ENCODE measurements at regions not wholly inside any gene's neighbourhood (a gene's known extent, or its start where the extent isn't known, plus 50 kb on each side); places are given as distances from the start of the nearest gene placed in this dataset.
A peak's percentile ranks its signal among the peaks of the same experiment; 100 is the strongest.

GRCh38 chr3:187969581-187969950, 184.4 kb upstream of the LPP start:
- DNase-seq: no peak
- no peak for ATAC-seq (ENCODE audit: low read depth)
- Mint-ChIP-seq H3K4me3 (no peak overlapping the region), H3K9me3 (ENCODE audit: insufficient read depth) (no peaks in the 10 kb centered on the region), H3K4me1 (peaks cover 42% of the 10 kb centered on the region), H3K27me3 (peaks cover 34% of the 10 kb centered on the region), H3K27ac (peak overlapping the region; percentile 4)
- Histone ChIP-seq H3K27ac (ENCODE audit: low read length in 2 of 2) (no peak overlapping the region), H3K9me3 (ENCODE audit: control extremely low read depth in 1 of 3, control insufficient read depth in 2 of 3, insufficient read depth in 1 of 3, low read length in 2 of 3) (no peaks in the 10 kb centered on the region), H3K4me1 (ENCODE audit: control insufficient read depth in 2 of 2, insufficient read depth in 2 of 2, low read length in 2 of 2) (peaks cover 31 to 37% of the 10 kb centered on the region in 2 donors), H3K79me2 (ENCODE audit: control insufficient read depth, insufficient read depth, low read length) (no peaks in the 10 kb centered on the region), H2AFZ (ENCODE audit: insufficient read depth, low read depth, low read length, poor library complexity, severe bottlenecking) (no peak overlapping the region), H3K27me3 (replicated peaks in 1 of 4; ENCODE audit: control extremely low read depth in 1 of 4, control insufficient read depth in 3 of 4, insufficient read depth in 4 of 4, low read length in 3 of 4) (peaks cover 0 to 28% (median 15%) of the 10 kb centered on the region in 4 experiments), H3K4me3 (ENCODE audit: control extremely low read depth in 1 of 5, extremely low read depth in 1 of 5, insufficient read depth in 1 of 5, low read depth in 2 of 5, low read length in 4 of 5) (no peak overlapping the region), H3K36me3 (replicated peaks in 1 of 2; ENCODE audit: control extremely low read depth in 1 of 2, control insufficient read depth in 1 of 2, extremely low read depth in 1 of 2, insufficient read depth in 2 of 2, low read length in 1 of 2) (no peaks in the 10 kb centered on the region), H3K9ac (ENCODE audit: low read length) (no peak overlapping the region), H3K4me2 (replicated peaks; ENCODE audit: low read depth, low read length, poor library complexity, severe bottlenecking) (no peak overlapping the region), H4K20me1 (ENCODE audit: control insufficient read depth, insufficient read depth, low read length, poor library complexity, severe bottlenecking) (no peaks in the 10 kb centered on the region)
- ChIA-PET CTCF (interaction anchor here (0.7 kb wide), 1 partner anchor 1319 kb away, joined by 3 read pairs; no protein-coding TSS in a partner anchor), POLR2A (no interaction called here)
- intact Hi-C loops (cut with micrococcal nuclease): no loop called here
- TF ChIP-seq EZH2 (IDR thresholded peaks at IDR 0.05; ENCODE audit: borderline replicate concordance, insufficient read depth, low read depth, low read length, poor library complexity, severe bottlenecking) (no peak), CTCF (IDR thresholded peaks at IDR 0.05) (no peak)
- 0% methylated on average over 2 of the region's 3 CpGs for WGBS (ENCODE audit: insufficient coverage)

DNA sequence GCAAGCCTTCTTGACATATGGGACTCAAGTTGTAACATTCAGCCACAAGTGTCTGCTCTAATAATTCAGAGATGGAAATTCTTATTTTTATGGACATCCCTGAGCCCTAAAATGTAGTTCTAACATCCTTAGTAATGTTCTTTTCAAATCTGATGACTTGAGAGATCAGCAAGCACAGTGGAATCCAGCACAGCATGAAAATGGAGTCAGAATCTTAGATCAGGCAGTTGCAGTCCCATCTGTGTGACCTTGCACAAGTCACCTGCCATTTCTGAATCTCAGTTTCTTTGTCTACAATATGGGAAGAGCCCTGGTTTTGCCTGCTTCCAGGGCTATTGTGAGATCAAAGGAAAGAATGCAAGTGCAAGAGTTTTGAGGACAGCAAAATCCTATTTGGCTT, 183.9 kb upstream of the LPP start:
- H3K27me3 Mint-ChIP-seq: peaks cover 39% of the 10 kb centered on the region
- Histone ChIP-seq H3K9ac (ENCODE audit: low read length) (no peak overlapping the region), H4K20me1 (ENCODE audit: control insufficient read depth, insufficient read depth, low read length, poor library complexity, severe bottlenecking) (no peaks in the 10 kb centered on the region), H3K9me3 (ENCODE audit: control extremely low read depth in 1 of 3, control insufficient read depth in 2 of 3, insufficient read depth in 1 of 3, low read length in 2 of 3) (no peaks in the 10 kb centered on the region), H3K27ac (ENCODE audit: low read length in 2 of 2) (no peak overlapping the region), H2AFZ (ENCODE audit: insufficient read depth, low read depth, low read length, poor library complexity, severe bottlenecking) (no peak overlapping the region), H3K36me3 (replicated peaks in 1 of 2; ENCODE audit: control extremely low read depth in 1 of 2, control insufficient read depth in 1 of 2, extremely low read depth in 1 of 2, insufficient read depth in 2 of 2, low read length in 1 of 2) (no peaks in the 10 kb centered on the region), H3K79me2 (ENCODE audit: control insufficient read depth, insufficient read depth, low read length) (no peaks in the 10 kb centered on the region), H3K4me1 (ENCODE audit: control insufficient read depth in 2 of 2, insufficient read depth in 2 of 2, low read length in 2 of 2) (peaks cover 36 to 42% of the 10 kb centered on the region in 2 donors), H3K27me3 (replicated peaks in 1 of 4; ENCODE audit: control extremely low read depth in 1 of 4, control insufficient read depth in 3 of 4, insufficient read depth in 4 of 4, low read length in 3 of 4) (peaks cover 0 to 26% (median 14%) of the 10 kb centered on the region in 4 experiments), H3K4me2 (replicated peaks; ENCODE audit: low read depth, low read length, poor library complexity, severe bottlenecking) (no peak overlapping the region), H3K4me3 (ENCODE audit: control extremely low read depth in 1 of 5, extremely low read depth in 1 of 5, insufficient read depth in 1 of 5, low read depth in 2 of 5, low read length in 4 of 5) (no peak overlapping the region)
- H3K4me1 Mint-ChIP-seq: peaks cover 47% of the 10 kb centered on the region
- intact Hi-C loops (cut with micrococcal nuclease): loop anchor here (10.0 kb wide), 3 partner anchors 615 to 985 kb away; no protein-coding TSS in a partner anchor
- ATAC-seq (ENCODE audit: low read depth): no peak
- POLR2A ChIA-PET: no interaction called here
- TF ChIP-seq CTCF (IDR thresholded peaks at IDR 0.05) (no peak), EZH2 (IDR thresholded peaks at IDR 0.05; ENCODE audit: borderline replicate concordance, insufficient read depth, low read depth, low read length, poor library complexity, severe bottlenecking) (no peak)
- H3K4me3 Mint-ChIP-seq: no peak overlapping the region
- DNase-seq: no peak
- H3K27ac Mint-ChIP-seq: no peak overlapping the region
- CTCF ChIA-PET: no interaction called here
- no peaks in the 10 kb centered on the region for H3K9me3 Mint-ChIP-seq (ENCODE audit: insufficient read depth)

Data from B cell (primary cell).